Activated naive CD8-positive, alpha-beta T cell treated with anti-CD3 and anti-CD28 coated beads, Interleukin-2, amount 10 ng/mL, durations not matched to agents 7 days and 5 days (primary cell): ENCODE measurements at regions not wholly inside any gene's neighbourhood (a gene's known extent, or its start where the extent isn't known, plus 50 kb on each side); places are given as distances from the start of the nearest gene placed in this dataset.
"Not testable (repeated sequence)": the region's sequence is repeated elsewhere in the genome, so short reads cannot be mapped to it uniquely, and the experiment has no call there.

Experiments used
- ATAC-seq: fragments of 150-1000 bp; cut with Tn5 transposase; one replicate; pipeline ENCODE4 v1.10.0; 2021; ENCODE audit warnings: low read depth, moderate library complexity
- POLR2A ChIA-PET: fragments of 350-600 bp; sonication (Branson Sonifier 250); formaldehyde crosslinking; loops from one replicate; lab custom pipeline; 2021; ENCODE audit warnings: antibody characterized with exemption; lab: Charles Lee
- DNase-seq: peaks from one replicate; pipeline ENCODE4 v3.0.0; 2021
- H3K27ac Mint-ChIP-seq: one replicate; pipeline ENCODE4 v1.8.0; 2022; ENCODE audit warnings: mild to moderate bottlenecking, mixed read lengths
- H3K27me3 Mint-ChIP-seq: one replicate; pipeline ENCODE4 v1.8.0; 2022; ENCODE audit warnings: mild to moderate bottlenecking, moderate library complexity, mixed read lengths
- H3K36me3 Mint-ChIP-seq: one replicate; pipeline ENCODE4 v1.8.0; 2021; ENCODE audit warnings: mild to moderate bottlenecking, mixed read lengths
- H3K4me1 Mint-ChIP-seq: one replicate; pipeline ENCODE4 v1.8.0; 2021; ENCODE audit warnings: mixed read lengths
- H3K4me3 Mint-ChIP-seq: one replicate; pipeline ENCODE4 v1.8.0; 2022; ENCODE audit warnings: mild to moderate bottlenecking, moderate library complexity, mixed read lengths
- H3K9me3 Mint-ChIP-seq: one replicate; pipeline ENCODE4 v1.8.0; 2021; ENCODE audit warnings: mixed read lengths

- H3K4me3 Mint-ChIP-seq, H3K4me1 Mint-ChIP-seq, H3K36me3 Mint-ChIP-seq, H3K27me3 Mint-ChIP-seq, H3K27ac Mint-ChIP-seq, ATAC-seq, DNase-seq, H3K9me3 Mint-ChIP-seq, POLR2A ChIA-PET: not testable (repeated sequence)
These were observed 881.9 kb downstream of the TTLL7 start for GRCh38 chr1:83117030-83117429.

GRCh38 chr1:83115785-83116184, 883.1 kb downstream of the TTLL7 start:
- POLR2A ChIA-PET, result no interaction called here
- H3K27ac Mint-ChIP-seq, result no peak overlapping the region
- H3K4me1 Mint-ChIP-seq, result peaks cover 6% of the 10 kb centered on the region
- DNase-seq, result no peak
- no peak for ATAC-seq
- no peaks in the 10 kb centered on the region for H3K36me3 Mint-ChIP-seq
- no peak overlapping the region for H3K4me3 Mint-ChIP-seq
- no peaks in the 10 kb centered on the region for H3K27me3 Mint-ChIP-seq
- peaks cover 3% of the 10 kb centered on the region for H3K9me3 Mint-ChIP-seq

- ATAC-seq, result no peak
- peaks cover 3% of the 10 kb centered on the region for H3K9me3 Mint-ChIP-seq
These were observed 884.6 kb downstream of the TTLL7 start for GRCh38 chr1:83114136-83114834.

GRCh38 chr1:83113652-83114051, 885.3 kb downstream of the TTLL7 start:
- POLR2A ChIA-PET, result no interaction called here
- Mint-ChIP-seq H3K36me3 (no peaks in the 10 kb centered on the region), H3K4me1 (peaks cover 6% of the 10 kb centered on the region), H3K4me3 (no peak overlapping the region), H3K27ac (no peak overlapping the region), H3K9me3 (peaks cover 3% of the 10 kb centered on the region), H3K27me3 (no peaks in the 10 kb centered on the region)
- no peak for ATAC-seq
- DNase-seq, result no peak

More at GRCh38 chr1:83114136-83114834, 884.6 kb downstream of the TTLL7 start:
- H3K27me3 Mint-ChIP-seq, result no peaks in the 10 kb centered on the region
- DNase-seq, result no peak
- H3K4me3 Mint-ChIP-seq, result no peak overlapping the region
- peaks cover 6% of the 10 kb centered on the region for H3K4me1 Mint-ChIP-seq
- POLR2A ChIA-PET, result no interaction called here
- no peaks in the 10 kb centered on the region for H3K36me3 Mint-ChIP-seq
- H3K27ac Mint-ChIP-seq, result no peak overlapping the region

- Mint-ChIP-seq H3K4me3 (no peak overlapping the region), H3K4me1 (peaks cover 6% of the 10 kb centered on the region), H3K27me3 (no peaks in the 10 kb centered on the region), H3K36me3 (no peaks in the 10 kb centered on the region), H3K27ac (no peak overlapping the region), H3K9me3 (peaks cover 3% of the 10 kb centered on the region)
- no peak for DNase-seq
- POLR2A ChIA-PET, result no interaction called here
- ATAC-seq, result no peak
These were observed 886.6 kb downstream of the TTLL7 start for GRCh38 chr1:83112248-83112885.

GRCh38 chr1:83110156-83110555, 888.8 kb downstream of the TTLL7 start:
- H3K4me3 Mint-ChIP-seq, result no peak overlapping the region
- H3K9me3 Mint-ChIP-seq, result peaks cover 3% of the 10 kb centered on the region
- ATAC-seq (no peak), DNase-seq (no peak)
- no peak overlapping the region for H3K27ac Mint-ChIP-seq
- POLR2A ChIA-PET, result no interaction called here
- no peaks in the 10 kb centered on the region for H3K27me3 Mint-ChIP-seq
- H3K36me3 Mint-ChIP-seq, result no peaks in the 10 kb centered on the region
- H3K4me1 Mint-ChIP-seq, result peaks cover 6% of the 10 kb centered on the region

GRCh38 chr1:83109692-83110091, 889.2 kb downstream of the TTLL7 start:
- ATAC-seq, result no peak
- no peaks in the 10 kb centered on the region for H3K36me3 Mint-ChIP-seq
- POLR2A ChIA-PET, result no interaction called here
- no peak overlapping the region for H3K27ac Mint-ChIP-seq
- H3K9me3 Mint-ChIP-seq, result peaks cover 3% of the 10 kb centered on the region
- DNase-seq, result no peak
- peaks cover 6% of the 10 kb centered on the region for H3K4me1 Mint-ChIP-seq
- H3K27me3 Mint-ChIP-seq, result no peaks in the 10 kb centered on the region
- H3K4me3 Mint-ChIP-seq, result no peak overlapping the region

GRCh38 chr1:83104558-83104957, 894.4 kb downstream of the TTLL7 start:
- ATAC-seq (no peak), DNase-seq (no peak)
- Mint-ChIP-seq H3K36me3 (no peaks in the 10 kb centered on the region), H3K27me3 (no peaks in the 10 kb centered on the region), H3K27ac (no peak overlapping the region), H3K4me1 (no peaks in the 10 kb centered on the region), H3K4me3 (no peak overlapping the region), H3K9me3 (no peaks in the 10 kb centered on the region)
- POLR2A ChIA-PET, result no interaction called here

- H3K27ac Mint-ChIP-seq, result no peak overlapping the region
- POLR2A ChIA-PET, result no interaction called here
- H3K4me3 Mint-ChIP-seq, result no peak overlapping the region
- no peaks in the 10 kb centered on the region for H3K9me3 Mint-ChIP-seq
- no peak for DNase-seq
- H3K36me3 Mint-ChIP-seq, result no peaks in the 10 kb centered on the region
- H3K4me1 Mint-ChIP-seq, result no peaks in the 10 kb centered on the region
- no peak for ATAC-seq
- no peaks in the 10 kb centered on the region for H3K27me3 Mint-ChIP-seq
These were observed 895.6 kb downstream of the TTLL7 start for GRCh38 chr1:83103341-83103740.

GRCh38 chr1:83102630-83103071, 896.3 kb downstream of the TTLL7 start:
- Mint-ChIP-seq H3K4me3 (no peak overlapping the region), H3K27ac (no peak overlapping the region), H3K27me3 (no peaks in the 10 kb centered on the region), H3K9me3 (no peaks in the 10 kb centered on the region), H3K4me1 (no peaks in the 10 kb centered on the region), H3K36me3 (no peaks in the 10 kb centered on the region)
- no peak for DNase-seq
- no peak for ATAC-seq
- POLR2A ChIA-PET, result no interaction called here

- no peaks in the 10 kb centered on the region for H3K9me3 Mint-ChIP-seq
These were observed 897.5 kb downstream of the TTLL7 start for GRCh38 chr1:83101406-83101805.

GRCh38 chr1:83100133-83100532, 898.8 kb downstream of the TTLL7 start:
- Mint-ChIP-seq H3K4me1 (no peaks in the 10 kb centered on the region), H3K36me3 (no peaks in the 10 kb centered on the region), H3K4me3 (no peak overlapping the region), H3K27me3 (no peaks in the 10 kb centered on the region), H3K9me3 (peaks cover 2% of the 10 kb centered on the region), H3K27ac (no peak overlapping the region)
- POLR2A ChIA-PET, result no interaction called here
- DNase-seq (no peak), ATAC-seq (no peak)

More at GRCh38 chr1:83101406-83101805, 897.5 kb downstream of the TTLL7 start:
- POLR2A ChIA-PET, result no interaction called here
- Mint-ChIP-seq H3K27me3 (no peaks in the 10 kb centered on the region), H3K4me1 (no peaks in the 10 kb centered on the region), H3K4me3 (no peak overlapping the region), H3K27ac (no peak overlapping the region), H3K36me3 (no peaks in the 10 kb centered on the region)
- ATAC-seq, result no peak
- no peak for DNase-seq

GRCh38 chr1:83098791-83099190, 900.1 kb downstream of the TTLL7 start:
- Mint-ChIP-seq H3K9me3 (peaks cover 4% of the 10 kb centered on the region), H3K36me3 (no peaks in the 10 kb centered on the region)

GRCh38 chr1:83098131-83098530, 900.8 kb downstream of the TTLL7 start:
- no peaks in the 10 kb centered on the region for H3K4me1 Mint-ChIP-seq
- H3K27me3 Mint-ChIP-seq, result no peaks in the 10 kb centered on the region
- ATAC-seq (no peak), DNase-seq (no peak)
- no peak overlapping the region for H3K27ac Mint-ChIP-seq
- H3K4me3 Mint-ChIP-seq, result no peak overlapping the region
- POLR2A ChIA-PET, result no interaction called here
- peaks cover 4% of the 10 kb centered on the region for H3K9me3 Mint-ChIP-seq
- H3K36me3 Mint-ChIP-seq, result no peaks in the 10 kb centered on the region

More at GRCh38 chr1:83098791-83099190, 900.1 kb downstream of the TTLL7 start:
- Mint-ChIP-seq H3K4me1 (no peaks in the 10 kb centered on the region), H3K27ac (no peak overlapping the region), H3K27me3 (no peaks in the 10 kb centered on the region), H3K4me3 (no peak overlapping the region)
- DNase-seq, result no peak
- ATAC-seq, result no peak
- POLR2A ChIA-PET, result no interaction called here
